HCT116 (cell line): ENCODE measurements at regions not wholly inside any gene's neighbourhood (a gene's known extent, or its start where the extent isn't known, plus 50 kb on each side); places are given as distances from the start of the nearest gene placed in this dataset.

Source experiments
- ATAC-seq: fragments of 200-7000 bp; cut with Tn5 transposase; 2 replicates; pipeline ENCODE4 v1.9.1; 2020; ENCODE audit warnings: mild to moderate bottlenecking, moderate library complexity
- BruUV-seq: library from RNA; stranded (reverse); fragments of 400-500 nt; replicated peaks from 2 replicates; lab custom pipeline; 2021; lab: Mats Ljungman, UMichigan
- CTCF ChIA-PET: fragments of 300-600 bp; sonication (Branson Sonifier 250); formaldehyde crosslinking; loops from one replicate; lab custom pipeline; 2021; ENCODE audit warnings: antibody characterized with exemption; lab: Charles Lee
- POLR2A ChIA-PET: fragments of 300-600, 350-600 bp; sonication (Branson Sonifier 250); formaldehyde crosslinking; loops from one replicate; lab custom pipeline; 2021; ENCODE audit warnings: antibody characterized with exemption; lab: Charles Lee
- RAD21 ChIA-PET, 2 experiments: fragments of 300-600 bp; sonication (Branson Sonifier 250); formaldehyde crosslinking; loops; one replicate each; lab custom pipeline; 2023; ENCODE audit warnings: low total read pairs in 2 of 2; ENCODE audit not compliant: uncharacterized antibody in 2 of 2, unreplicated experiment in 2 of 2, low non-redundant PET in 1 of 2; lab: Charles Lee
- DNase-seq: peaks from one replicate; pipeline ENCODE4 v3.0.0-alpha.2; 2010; ENCODE audit warnings: low read depth, low spot score
- H2AFZ ChIP-seq: fragments of 200-600 bp; shearing (Covaris generic), sonication (generic); 2 replicates; pipeline ENCODE4 v1.6.1; 2017; ENCODE audit warnings: low read depth, mixed run types, mixed read lengths, antibody characterized with exemption, low read length; ENCODE audit not compliant: poor library complexity, severe bottlenecking
- H3K27ac ChIP-seq: 2 replicates; pipeline ENCODE4 v1.5.1; 2012; ENCODE audit warnings: low read depth, low read length
- H3K27me3 ChIP-seq: fragments of 200-600 bp; sonication (generic); 2 replicates; pipeline ENCODE4 v1.6.1; 2016; ENCODE audit warnings: mixed run types, low read length, mixed read lengths; ENCODE audit not compliant: insufficient read depth
- H3K36me3 ChIP-seq, 2 experiments: fragments of 200-500 bp in 1 of 2; fragments of 200-600 bp in 1 of 2; sonication (Bioruptor generic) in 1 of 2; sonication (generic) in 1 of 2; 2 replicates each; pipeline versions ENCODE4 v1.5.1 to v1.6.1; 2014 to 2016; ENCODE audit warnings: low read length in 2 of 2, inconsistent platforms in 1 of 2, mixed read lengths in 1 of 2, mixed run types in 1 of 2; ENCODE audit not compliant: insufficient read depth in 2 of 2, control insufficient read depth in 1 of 2
- H3K4me1 ChIP-seq, 2 experiments: fragments of 200-600 bp in 1 of 2; sonication (generic) in 1 of 2; 2 replicates each; pipeline versions ENCODE4 v1.5.1 to v1.6.1; 2012 to 2017; ENCODE audit warnings: low read length in 2 of 2, inconsistent platforms in 1 of 2, mild to moderate bottlenecking in 1 of 2, mixed read lengths in 1 of 2, mixed run types in 1 of 2, moderate library complexity in 1 of 2; ENCODE audit not compliant: insufficient read depth in 2 of 2, control insufficient read depth in 1 of 2
- H3K4me2 ChIP-seq: fragments of 200-600 bp; sonication (generic); 2 replicates; pipeline ENCODE4 v1.6.1; 2017; ENCODE audit warnings: mixed run types, low read length, mixed read lengths
- H3K4me3 ChIP-seq, 2 experiments: fragments of 200-600 bp in 1 of 2; sonication (generic) in 1 of 2; replicated peaks in 1 of 2; 2 replicates each; pipeline ENCODE4 v1.5.1; 2011 to 2016; ENCODE audit warnings: low read length in 2 of 2, control low read depth in 1 of 2, low read depth in 1 of 2, mild to moderate bottlenecking in 1 of 2, mixed read lengths in 1 of 2, mixed run types in 1 of 2
- H3K79me2 ChIP-seq: fragments of 200-600 bp; sonication (generic); 2 replicates; pipeline ENCODE4 v1.6.1; 2017; ENCODE audit warnings: mild to moderate bottlenecking, mixed run types, low read length, moderate library complexity, mixed read lengths; ENCODE audit not compliant: insufficient read depth
- H3K9ac ChIP-seq: fragments of 200-600 bp; sonication (generic); 2 replicates; pipeline ENCODE4 v1.6.1; 2016; ENCODE audit warnings: low read length, mixed read lengths
- H3K9me2 ChIP-seq: fragments of 200-600 bp; sonication (generic), shearing (Covaris generic); 2 replicates; pipeline ENCODE4 v1.6.1; 2017; ENCODE audit warnings: mixed run types, mild to moderate bottlenecking, moderate library complexity; ENCODE audit not compliant: insufficient read depth
- H3K9me3 ChIP-seq, 2 experiments: fragments of 200-500 bp in 1 of 2; fragments of 200-600 bp in 1 of 2; sonication (Bioruptor generic) in 1 of 2; sonication (generic) in 1 of 2; 2 replicates each; pipeline ENCODE4 v1.6.1; 2014 to 2017; ENCODE audit warnings: low read length in 2 of 2, mixed read lengths in 2 of 2, inconsistent platforms in 1 of 2, low read depth in 1 of 2, mild to moderate bottlenecking in 1 of 2, mixed run types in 1 of 2, moderate library complexity in 1 of 2; ENCODE audit not compliant: control insufficient read depth in 1 of 2, insufficient read depth in 1 of 2
- H4K20me1 ChIP-seq: fragments of 200-600 bp; sonication (generic), shearing (Covaris generic); 2 replicates; pipeline ENCODE4 v1.6.1; 2017; ENCODE audit warnings: mixed run types, mild to moderate bottlenecking, moderate library complexity; ENCODE audit not compliant: insufficient read depth
- ATF3 ChIP-seq: IDR thresholded peaks from 2 replicates; pipeline ENCODE4 v1.6.1; 2012
- CEBPB ChIP-seq: IDR thresholded peaks from 2 replicates; pipeline ENCODE4 v1.6.1; 2012; ENCODE audit warnings: low read depth
- CTCF ChIP-seq, 3 experiments: fragments of 200-600 bp in 1 of 3; sonication (generic) in 1 of 3; IDR thresholded peaks in 2 of 3; conservative IDR thresholded peaks in 1 of 3; 2 replicates each; pipeline ENCODE4 v1.5.1; 2012 to 2017; ENCODE audit warnings: low read depth in 2 of 3, low read length in 2 of 3, antibody characterized with exemption in 1 of 3, borderline replicate concordance in 1 of 3, control low read depth in 1 of 3, mild to moderate bottlenecking in 1 of 3, mixed read lengths in 1 of 3, mixed run types in 1 of 3, moderate library complexity in 1 of 3; ENCODE audit not compliant: insufficient read depth in 1 of 3
- EGR1 ChIP-seq: IDR thresholded peaks from 2 replicates; pipeline ENCODE4 v1.6.1; 2012; ENCODE audit warnings: low read depth
- ELF1 ChIP-seq: IDR thresholded peaks from 2 replicates; pipeline ENCODE4 v1.6.1; 2012; ENCODE audit warnings: low read depth, borderline replicate concordance
- FOSL1 ChIP-seq: IDR thresholded peaks from 2 replicates; pipeline ENCODE4 v1.6.1; 2012; ENCODE audit warnings: low read depth
- JUND ChIP-seq: IDR thresholded peaks from 2 replicates; pipeline ENCODE4 v1.6.1; 2012
- MAX ChIP-seq: IDR thresholded peaks from 2 replicates; pipeline ENCODE4 v1.6.1; 2012
- POLR2AphosphoS5 ChIP-seq: IDR thresholded peaks from 2 replicates; pipeline ENCODE4 v1.6.1; 2011; ENCODE audit warnings: mild to moderate bottlenecking, low read depth, low read length, moderate library complexity
- RAD21 ChIP-seq: IDR thresholded peaks from 2 replicates; pipeline ENCODE4 v1.6.1; 2012; ENCODE audit warnings: low read depth, mild to moderate bottlenecking
- REST ChIP-seq: IDR thresholded peaks from 2 replicates; pipeline ENCODE4 v1.6.1; 2012; ENCODE audit warnings: low read depth
- SIN3A ChIP-seq: IDR thresholded peaks from 2 replicates; pipeline ENCODE4 v1.6.1; 2012; ENCODE audit warnings: low read depth
- SP1 ChIP-seq: IDR thresholded peaks from 2 replicates; pipeline ENCODE4 v1.6.1; 2012; ENCODE audit warnings: low read depth
- SRF ChIP-seq: IDR thresholded peaks from 2 replicates; pipeline ENCODE4 v1.6.1; 2012; ENCODE audit warnings: low read depth
- TCF7L2 ChIP-seq: IDR thresholded peaks from 2 replicates; pipeline ENCODE4 v1.7.0; 2011; ENCODE audit warnings: borderline replicate concordance, inconsistent platforms; ENCODE audit not compliant: insufficient read depth, insufficient read length; ENCODE audit errors: extremely low read depth
- YY1 ChIP-seq: IDR thresholded peaks from 2 replicates; pipeline ENCODE4 v1.6.1; 2011; ENCODE audit warnings: low read length, low read depth, moderate library complexity, mild to moderate bottlenecking; ENCODE audit not compliant: insufficient replicate concordance; ENCODE audit errors: extremely low read depth
- ZNF274 ChIP-seq: fragments of 200-500 bp; sonication (Bioruptor generic); IDR thresholded peaks from 2 replicates; pipeline ENCODE4 v1.6.1; 2014; ENCODE audit warnings: mild to moderate bottlenecking, low read depth, low read length, inconsistent platforms
- intact Hi-C: fragments of 100-400 bp; cut with micrococcal nuclease; formaldehyde crosslinking; loops from 2 replicates; pipeline ENCODE4 v1.10.0; 2022

- DNase-seq (no peak), ATAC-seq (no peak)
- H3K9me2 ChIP-seq, result no peaks in the 10 kb centered on the region
- ChIA-PET POLR2A (no interaction called here), CTCF (no interaction called here)
- no peaks in the 10 kb centered on the region for H3K79me2 ChIP-seq
- no peaks in the 10 kb centered on the region for H4K20me1 ChIP-seq
- no TSS peak for BruUV-seq
- no peaks in the 10 kb centered on the region for H3K4me1 ChIP-seq
- H3K36me3 ChIP-seq, result no peaks in the 10 kb centered on the region
- H3K27me3 ChIP-seq, result no peaks in the 10 kb centered on the region
- TF ChIP-seq JUND (no peak), YY1 (no peak)
- TF ChIP-seq, all 23 proteins: peak for 0
- intact Hi-C loops, result no loop called here
- Histone ChIP-seq H3K4me3 (no peak overlapping the region), H3K27ac (no peak overlapping the region), H3K4me2 (no peak overlapping the region), H2AFZ (no peak overlapping the region), H3K9ac (no peak overlapping the region), H3K9me3 (no peaks in the 10 kb centered on the region)
- RAD21 ChIA-PET, result no interaction called here
Observed at GRCh38 chr2:156042895-156043294, 289.6 kb downstream of the NR4A2 start.

- H3K9me2 ChIP-seq, result no peaks in the 10 kb centered on the region
- BruUV-seq, result no TSS peak
- no peak overlapping the region for H3K9ac ChIP-seq
- no peaks in the 10 kb centered on the region for H3K27me3 ChIP-seq
- RAD21 ChIA-PET, result no interaction called here
- H4K20me1 ChIP-seq, result no peaks in the 10 kb centered on the region
- intact Hi-C loops, result no loop called here
- POLR2A ChIA-PET, result no interaction called here
- no peak for TF ChIP-seq SIN3A
- no peak for TF ChIP-seq ZNF274
- no peak for TF ChIP-seq ELF1
- no peak for TF ChIP-seq POLR2AphosphoS5
- no peak for TF ChIP-seq MAX
- no peak for TF ChIP-seq RAD21
- TF ChIP-seq CEBPB, result no peak
- no peak for TF ChIP-seq FOSL1
- TF ChIP-seq SP1, result no peak
- no peak for TF ChIP-seq ATF3
- no peak for TF ChIP-seq SRF
- TF ChIP-seq JUND, result no peak
- no peak for TF ChIP-seq EGR1
- TF ChIP-seq REST, result no peak
- no peak for TF ChIP-seq TCF7L2
- TF ChIP-seq CTCF (IDR thresholded peaks at IDR 0.05 in 2 of 3, conservative IDR thresholded peaks at IDR 0.05 in 1 of 3; ENCODE audit: borderline replicate concordance in 1 of 3, insufficient read depth in 1 of 3, low read depth in 2 of 3, low read length in 2 of 3), result no peak
- no peak overlapping the region for H3K4me2 ChIP-seq
- H3K9me3 ChIP-seq, result no peaks in the 10 kb centered on the region
- H3K36me3 ChIP-seq, result no peaks in the 10 kb centered on the region
- no peak overlapping the region for H3K27ac ChIP-seq
- no peak overlapping the region for H3K4me3 ChIP-seq
- CTCF ChIA-PET, result no interaction called here
- no peak overlapping the region for H2AFZ ChIP-seq
- H3K4me1 ChIP-seq, result no peaks in the 10 kb centered on the region
- DNase-seq (no peak), ATAC-seq (no peak)
- H3K79me2 ChIP-seq, result no peaks in the 10 kb centered on the region
Observed at GRCh38 chr2:156038021-156038420, 294.5 kb downstream of the NR4A2 start.
